H9 (cell line): ENCODE measurements at regions not wholly inside any gene's neighbourhood (a gene's known extent, or its start where the extent isn't known, plus 50 kb on each side); places are given as distances from the start of the nearest gene placed in this dataset.

Source experiments
- DNase-seq: peaks from one replicate; pipeline ENCODE4 v3.0.0-alpha.2; 2017
- H2AFZ ChIP-seq: one replicate; pipeline ENCODE4 v1.6.1; 2013; ENCODE audit warnings: mild to moderate bottlenecking, low read length, control low read depth, moderate library complexity
- H2AK5ac ChIP-seq: 2 replicates; pipeline ENCODE4 v1.6.1; 2013; ENCODE audit warnings: low read length, control low read depth, mixed read lengths; ENCODE audit not compliant: insufficient read length
- H2BK120ac ChIP-seq: one replicate; pipeline ENCODE4 v1.6.1; 2013; ENCODE audit warnings: low read depth, mild to moderate bottlenecking, low read length, control low read depth, inconsistent platforms; ENCODE audit not compliant: poor library complexity, severe bottlenecking
- H2BK12ac ChIP-seq: 2 replicates; pipeline ENCODE4 v1.6.1; 2013; ENCODE audit warnings: low read length, control low read depth, mixed read lengths, low read depth; ENCODE audit not compliant: insufficient read length
- H2BK15ac ChIP-seq: 2 replicates; pipeline ENCODE4 v1.6.1; 2013; ENCODE audit warnings: low read depth, low read length, control low read depth
- H2BK20ac ChIP-seq: one replicate; pipeline ENCODE4 v1.6.1; 2013; ENCODE audit warnings: low read depth, mild to moderate bottlenecking, low read length, control low read depth, inconsistent platforms; ENCODE audit not compliant: poor library complexity, severe bottlenecking
- H2BK5ac ChIP-seq: 2 replicates; pipeline ENCODE4 v1.6.1; 2013; ENCODE audit warnings: low read length, control low read depth, mixed read lengths; ENCODE audit not compliant: insufficient read length
- H3K14ac ChIP-seq: 2 replicates; pipeline ENCODE4 v1.6.1; 2013; ENCODE audit warnings: low read length, control low read depth; ENCODE audit not compliant: insufficient read depth
- H3K18ac ChIP-seq: 2 replicates; pipeline ENCODE4 v1.6.1; 2013; ENCODE audit warnings: low read depth, mild to moderate bottlenecking, mixed read lengths, low read length, control low read depth; ENCODE audit not compliant: insufficient read length
- H3K23ac ChIP-seq: 2 replicates; pipeline ENCODE4 v1.6.1; 2013; ENCODE audit warnings: low read length, control low read depth, mixed read lengths, low read depth; ENCODE audit not compliant: insufficient read length
- H3K23me2 ChIP-seq: 2 replicates; pipeline ENCODE4 v1.6.1; 2013; ENCODE audit warnings: low read depth, mild to moderate bottlenecking, mixed read lengths, low read length, control low read depth; ENCODE audit not compliant: insufficient read length, poor library complexity, severe bottlenecking
- H3K27ac ChIP-seq: 2 replicates; pipeline ENCODE4 v1.5.1; 2013; ENCODE audit warnings: low read length, control low read depth, mixed read lengths, low read depth; ENCODE audit not compliant: insufficient read length
- H3K27me3 ChIP-seq: 2 replicates; pipeline ENCODE4 v1.6.1; 2013; ENCODE audit warnings: low read length, control low read depth, inconsistent platforms; ENCODE audit not compliant: insufficient read depth
- H3K4ac ChIP-seq: 2 replicates; pipeline ENCODE4 v1.6.1; 2013; ENCODE audit warnings: low read depth, mild to moderate bottlenecking, control low read depth, inconsistent platforms, low read length, moderate library complexity
- H3K4me1 ChIP-seq: 2 replicates; pipeline ENCODE4 v1.6.1; 2013; ENCODE audit warnings: low read length, control low read depth, inconsistent platforms; ENCODE audit not compliant: insufficient read depth
- H3K4me2 ChIP-seq: 2 replicates; pipeline ENCODE4 v1.6.1; 2013; ENCODE audit warnings: low read length, control low read depth, mixed read lengths; ENCODE audit not compliant: insufficient read length, insufficient read depth
- H3K56ac ChIP-seq: 2 replicates; pipeline ENCODE4 v1.6.1; 2013; ENCODE audit warnings: low read depth, mild to moderate bottlenecking, mixed read lengths, low read length, control low read depth; ENCODE audit not compliant: insufficient read length
- H3K79me1 ChIP-seq: 2 replicates; pipeline ENCODE4 v1.6.1; 2013; ENCODE audit warnings: low read depth, mild to moderate bottlenecking, moderate library complexity, low read length, control low read depth, inconsistent platforms; ENCODE audit not compliant: insufficient read depth, poor library complexity, severe bottlenecking
- H3K79me2 ChIP-seq: 2 replicates; pipeline ENCODE4 v1.6.1; 2013; ENCODE audit warnings: low read length, control low read depth, inconsistent platforms; ENCODE audit not compliant: insufficient read depth
- H3K9ac ChIP-seq: 2 replicates; pipeline ENCODE4 v1.6.1; 2013; ENCODE audit warnings: low read length, control low read depth, mixed read lengths; ENCODE audit not compliant: insufficient read length; ENCODE audit errors: extremely low read depth
- H3K9me3 ChIP-seq: one replicate; pipeline ENCODE4 v1.6.1; 2013; ENCODE audit warnings: low read depth, low read length, inconsistent platforms; ENCODE audit not compliant: control insufficient read depth
- H3T11ph ChIP-seq: one replicate; pipeline ENCODE4 v1.6.1; 2013; ENCODE audit warnings: mild to moderate bottlenecking, low read length, control low read depth, inconsistent platforms
- H4K20me1 ChIP-seq: one replicate; pipeline ENCODE4 v1.6.1; 2013; ENCODE audit not compliant: control insufficient read depth, insufficient read length, insufficient read depth
- H4K5ac ChIP-seq: 2 replicates; pipeline ENCODE4 v1.6.1; 2013; ENCODE audit warnings: low read depth, mild to moderate bottlenecking, mixed read lengths, low read length, control low read depth; ENCODE audit not compliant: insufficient read length
- H4K8ac ChIP-seq: replicated peaks from 2 replicates; pipeline ENCODE4 v1.6.1; 2013; ENCODE audit warnings: low read length, control low read depth, mixed read lengths, low read depth; ENCODE audit not compliant: insufficient read length
- H4K91ac ChIP-seq: 2 replicates; pipeline ENCODE4 v1.6.1; 2013; ENCODE audit warnings: low read depth, mild to moderate bottlenecking, moderate library complexity, mixed read lengths, low read length, control low read depth; ENCODE audit not compliant: insufficient read length
- H3K27ac Mint-ChIP-seq, 3 experiments: 2 replicates in 2 of 3; 3 replicates in 1 of 3; pipeline ENCODE4 v1.8.0; 2020 to 2021; ENCODE audit warnings: mixed read lengths in 3 of 3, mild to moderate bottlenecking in 1 of 3, moderate library complexity in 1 of 3
- H3K27me3 Mint-ChIP-seq: 2 replicates; pipeline ENCODE4 v1.8.0; 2021; ENCODE audit warnings: low read depth, mild to moderate bottlenecking, moderate library complexity, mixed read lengths
- H3K36me3 Mint-ChIP-seq, 3 experiments: 2 replicates in 2 of 3; 3 replicates in 1 of 3; pipeline ENCODE4 v1.8.0; 2020 to 2021; ENCODE audit warnings: low read depth in 3 of 3, mixed read lengths in 3 of 3; ENCODE audit not compliant: insufficient read depth in 1 of 3
- H3K4me1 Mint-ChIP-seq, 2 experiments: 2 replicates each; pipeline ENCODE4 v1.8.0; 2020; ENCODE audit warnings: mixed read lengths in 2 of 2
- H3K4me3 Mint-ChIP-seq, 2 experiments: 2 replicates in 1 of 2; 3 replicates in 1 of 2; pipeline ENCODE4 v1.8.0; 2020 to 2021; ENCODE audit warnings: mild to moderate bottlenecking in 2 of 2, mixed read lengths in 2 of 2, moderate library complexity in 1 of 2
- H3K9me3 Mint-ChIP-seq, 2 experiments: 2 replicates in 1 of 2; 3 replicates in 1 of 2; pipeline ENCODE4 v1.8.0; 2020; ENCODE audit warnings: mild to moderate bottlenecking in 2 of 2, mixed read lengths in 2 of 2, moderate library complexity in 1 of 2
- whole genome bisulfite sequencing: extraction: QIAGEN DNeasy Blood & Tissue Kit; methylation state at CpG from one replicate; pipeline ENCODE4 v1.1.7; 2013; ENCODE audit warnings: missing lambda C conversion rate, low lambda C conversion rate, mixed read lengths; ENCODE audit not compliant: insufficient read length; ENCODE audit errors: extremely low coverage; 5-methylcytosine and 5-hydroxymethylcytosine counted together
- TF ChIP-seq, protein P1 (sequence below): fragments of 200-600 bp; sonication (generic); conservative IDR thresholded peaks from 3 replicates; pipeline ENCODE4 v1.8.0; 2021; ENCODE audit warnings: antibody characterized with exemption, mild to moderate bottlenecking

- Histone ChIP-seq H3K4ac (no peak overlapping the region), H3K9ac (no peak overlapping the region), H3K27me3 (no peaks in the 10 kb centered on the region), H2AFZ (no peak overlapping the region), H3K79me2 (no peaks in the 10 kb centered on the region), H3K23ac (no peak overlapping the region), H2BK20ac (no peak overlapping the region), H2BK15ac (no peak overlapping the region), H3K18ac (no peak overlapping the region), H2AK5ac (no peak overlapping the region), H3T11ph (no peak overlapping the region), H4K20me1 (no peaks in the 10 kb centered on the region), H3K4me1 (no peaks in the 10 kb centered on the region), H3K4me2 (no peak overlapping the region), H4K8ac (no peak overlapping the region), H3K79me1 (no peaks in the 10 kb centered on the region), H3K14ac (no peak overlapping the region), H2BK5ac (no peak overlapping the region), H4K91ac (no peak overlapping the region), H2BK120ac (no peak overlapping the region), H3K9me3 (no peaks in the 10 kb centered on the region), H3K56ac (no peak overlapping the region), H3K23me2 (no peaks in the 10 kb centered on the region), H2BK12ac (no peak overlapping the region), H4K5ac (no peak overlapping the region), H3K27ac (no peak overlapping the region)
- WGBS, result no CpG with 5 or more reads among the region's 4 CpGs
- peaks cover 17 to 18% of the 10 kb centered on the region in 2 experiments for H3K4me1 Mint-ChIP-seq
- peaks cover 0 to 3% of the 10 kb centered on the region in 2 experiments; a peak in 3 of 5 replicates for H3K9me3 Mint-ChIP-seq
- DNase-seq, result no peak
- no peaks in the 10 kb centered on the region; a peak in 1 of 7 replicates for H3K36me3 Mint-ChIP-seq
- H3K27ac Mint-ChIP-seq, result no peak overlapping the region
- peaks cover 53% of the 10 kb centered on the region for H3K27me3 Mint-ChIP-seq
- no peak overlapping the region for H3K4me3 Mint-ChIP-seq
- TF ChIP-seq, protein P1, sequence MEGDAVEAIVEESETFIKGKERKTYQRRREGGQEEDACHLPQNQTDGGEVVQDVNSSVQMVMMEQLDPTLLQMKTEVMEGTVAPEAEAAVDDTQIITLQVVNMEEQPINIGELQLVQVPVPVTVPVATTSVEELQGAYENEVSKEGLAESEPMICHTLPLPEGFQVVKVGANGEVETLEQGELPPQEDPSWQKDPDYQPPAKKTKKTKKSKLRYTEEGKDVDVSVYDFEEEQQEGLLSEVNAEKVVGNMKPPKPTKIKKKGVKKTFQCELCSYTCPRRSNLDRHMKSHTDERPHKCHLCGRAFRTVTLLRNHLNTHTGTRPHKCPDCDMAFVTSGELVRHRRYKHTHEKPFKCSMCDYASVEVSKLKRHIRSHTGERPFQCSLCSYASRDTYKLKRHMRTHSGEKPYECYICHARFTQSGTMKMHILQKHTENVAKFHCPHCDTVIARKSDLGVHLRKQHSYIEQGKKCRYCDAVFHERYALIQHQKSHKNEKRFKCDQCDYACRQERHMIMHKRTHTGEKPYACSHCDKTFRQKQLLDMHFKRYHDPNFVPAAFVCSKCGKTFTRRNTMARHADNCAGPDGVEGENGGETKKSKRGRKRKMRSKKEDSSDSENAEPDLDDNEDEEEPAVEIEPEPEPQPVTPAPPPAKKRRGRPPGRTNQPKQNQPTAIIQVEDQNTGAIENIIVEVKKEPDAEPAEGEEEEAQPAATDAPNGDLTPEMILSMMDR, result no peak
These were observed 540.5 kb upstream of the FZD8 start for GRCh38 chr10:36182606-36183005.
